ENCODE measurements at regions not wholly inside any gene's neighbourhood (a gene's known extent, or its start where the extent isn't known, plus 50 kb on each side); places are given as distances from the start of the nearest gene placed in this dataset.

GRCh38 chrX:44657718-44658246 lies 115.1 kb upstream of the FUNDC1 start (continued):
- TF ChIP-seq ZNF610 (tag by site-specific recombination; IDR thresholded peaks at IDR 0.05; ENCODE audit: borderline replicate concordance) (peak; percentile 72), ZNF223 (tag by site-specific recombination; IDR thresholded peaks at IDR 0.05) (peak; percentile 80; the same call in 1 of the 2 replicates), ZNF202 (tag by site-specific recombination; IDR thresholded peaks at IDR 0.05; ENCODE audit: borderline replicate concordance) (peak; percentile 78; the same call in 1 of the 2 replicates), ZNF266 (tag by site-specific recombination; IDR thresholded peaks at IDR 0.05; ENCODE audit: low read depth) (peak; percentile 90), ZNF433 (tag by site-specific recombination; IDR thresholded peaks at IDR 0.05; ENCODE audit: low read depth) (peak; percentile 97), ZNF140 (tag by site-specific recombination; IDR thresholded peaks at IDR 0.05) (peak; percentile 95), ZNF664 (tag by site-specific recombination; IDR thresholded peaks at IDR 0.05) (0 out of 2 replicates have a peak, but pooled peaks have one; percentile 40), GLI2 (tag by site-specific recombination; IDR thresholded peaks at IDR 0.05; ENCODE audit: borderline replicate concordance, low read depth) (peak; percentile 25; the same call in 1 of the 2 replicates)

GRCh38 chrX:44651358-44651757 lies 108.7 kb upstream of the FUNDC1 start:
- Histone ChIP-seq H3K9me3 (ENCODE audit: control insufficient read depth, insufficient read depth, low read depth, low read length) (no peaks in the 10 kb centered on the region), H3K36me3 (ENCODE audit: control insufficient read depth in 2 of 2, insufficient read depth in 1 of 2, low read length in 2 of 2) (no peaks in the 10 kb centered on the region), H3K27ac (ENCODE audit: extremely low read depth, low read depth, low read length) (no peak overlapping the region), H3K4me3 (ENCODE audit: low read depth, low read length) (peak overlapping the region; percentile 17), H3K4me1 (ENCODE audit: control insufficient read depth, insufficient read depth, low read length) (no peaks in the 10 kb centered on the region)
- peak; percentile 82 for TF ChIP-seq ZBTB17 (tag by site-specific recombination; IDR thresholded peaks at IDR 0.05)
- TF ChIP-seq ZNF664 (tag by site-specific recombination; IDR thresholded peaks at IDR 0.05): no peak
- no peak for TF ChIP-seq MEIS1 (CRISPR knock-in tag; IDR thresholded peaks at IDR 0.05; ENCODE audit: borderline replicate concordance)
- peak; percentile 45; the same call in 1 of the 2 replicates for TF ChIP-seq OSR2 (tag by site-specific recombination; IDR thresholded peaks at IDR 0.05)
- ChIA-PET CTCF (no interaction called here), POLR2A (interaction anchor here (0.6 to 0.7 kb wide), 2 partner anchors 100 to 221 kb away, joined by 3 read pairs; partner anchors contain the start of gene KDM6A)

GRCh38 chrX:44643723-44644122 lies 101.1 kb upstream of the FUNDC1 start:
- Histone ChIP-seq H3K36me3 (ENCODE audit: control insufficient read depth in 2 of 2, insufficient read depth in 1 of 2, low read length in 2 of 2) (no peaks in the 10 kb centered on the region), H3K4me1 (ENCODE audit: control insufficient read depth, insufficient read depth, low read length) (no peaks in the 10 kb centered on the region; the same call in 1 of the 2 replicates), H3K4me3 (ENCODE audit: low read depth, low read length) (no peak overlapping the region), H3K27ac (ENCODE audit: extremely low read depth, low read depth, low read length) (no peak overlapping the region), H3K9me3 (ENCODE audit: control insufficient read depth, insufficient read depth, low read depth, low read length) (no peaks in the 10 kb centered on the region)
- CTCF ChIA-PET: no interaction called here
- TF ChIP-seq ZNF654 (tag by site-specific recombination; IDR thresholded peaks at IDR 0.05; ENCODE audit: low read depth) (no peak), ZNF354C (tag by site-specific recombination; IDR thresholded peaks at IDR 0.05; ENCODE audit: borderline replicate concordance, low read depth) (no peak), ZNF274 (IDR thresholded peaks at IDR 0.05; ENCODE audit: low read length) (no peak), ZNF274 (tag by site-specific recombination; IDR thresholded peaks at IDR 0.05; ENCODE audit: borderline replicate concordance) (no peak), ZNF843 (tag by site-specific recombination; IDR thresholded peaks at IDR 0.05) (0 out of 2 replicates have a peak, but pooled peaks have one; percentile 52), ZNF571 (tag by site-specific recombination; IDR thresholded peaks at IDR 0.05) (no peak), ZNF140 (tag by site-specific recombination; IDR thresholded peaks at IDR 0.05) (no peak), FEZF1 (tag by site-specific recombination; IDR thresholded peaks at IDR 0.05) (peak; percentile 75), ZNF148 (tag by site-specific recombination; IDR thresholded peaks at IDR 0.05; ENCODE audit: borderline replicate concordance) (no peak), ZNF266 (tag by site-specific recombination; IDR thresholded peaks at IDR 0.05; ENCODE audit: low read depth) (no peak), ZFHX2 (tag by site-specific recombination; conservative IDR thresholded peaks at IDR 0.05) (no peak), WT1 (tag by site-specific recombination; IDR thresholded peaks at IDR 0.05) (no peak), KLF8 (tag by site-specific recombination; IDR thresholded peaks at IDR 0.05) (no peak), ZNF10 (tag by site-specific recombination; IDR thresholded peaks at IDR 0.05) (no peak), ZNF558 (tag by site-specific recombination; IDR thresholded peaks at IDR 0.05) (no peak)
- TF ChIP-seq, protein P1, sequence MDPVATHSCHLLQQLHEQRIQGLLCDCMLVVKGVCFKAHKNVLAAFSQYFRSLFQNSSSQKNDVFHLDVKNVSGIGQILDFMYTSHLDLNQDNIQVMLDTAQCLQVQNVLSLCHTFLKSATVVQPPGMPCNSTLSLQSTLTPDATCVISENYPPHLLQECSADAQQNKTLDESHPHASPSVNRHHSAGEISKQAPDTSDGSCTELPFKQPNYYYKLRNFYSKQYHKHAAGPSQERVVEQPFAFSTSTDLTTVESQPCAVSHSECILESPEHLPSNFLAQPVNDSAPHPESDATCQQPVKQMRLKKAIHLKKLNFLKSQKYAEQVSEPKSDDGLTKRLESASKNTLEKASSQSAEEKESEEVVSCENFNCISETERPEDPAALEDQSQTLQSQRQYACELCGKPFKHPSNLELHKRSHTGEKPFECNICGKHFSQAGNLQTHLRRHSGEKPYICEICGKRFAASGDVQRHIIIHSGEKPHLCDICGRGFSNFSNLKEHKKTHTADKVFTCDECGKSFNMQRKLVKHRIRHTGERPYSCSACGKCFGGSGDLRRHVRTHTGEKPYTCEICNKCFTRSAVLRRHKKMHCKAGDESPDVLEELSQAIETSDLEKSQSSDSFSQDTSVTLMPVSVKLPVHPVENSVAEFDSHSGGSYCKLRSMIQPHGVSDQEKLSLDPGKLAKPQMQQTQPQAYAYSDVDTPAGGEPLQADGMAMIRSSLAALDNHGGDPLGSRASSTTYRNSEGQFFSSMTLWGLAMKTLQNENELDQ (tag by site-specific recombination; IDR thresholded peaks at IDR 0.05; ENCODE audit: low read depth): no peak
- POLR2A ChIA-PET: interaction anchor here (0.6 kb wide), 1 partner anchor 73 kb away, joined by 6 read pairs; no protein-coding TSS in a partner anchor
